ENCODE measurements at regions not wholly inside any gene's neighbourhood (a gene's known extent, or its start where the extent isn't known, plus 50 kb on each side); places are given as distances from the start of the nearest gene placed in this dataset.

DNA sequence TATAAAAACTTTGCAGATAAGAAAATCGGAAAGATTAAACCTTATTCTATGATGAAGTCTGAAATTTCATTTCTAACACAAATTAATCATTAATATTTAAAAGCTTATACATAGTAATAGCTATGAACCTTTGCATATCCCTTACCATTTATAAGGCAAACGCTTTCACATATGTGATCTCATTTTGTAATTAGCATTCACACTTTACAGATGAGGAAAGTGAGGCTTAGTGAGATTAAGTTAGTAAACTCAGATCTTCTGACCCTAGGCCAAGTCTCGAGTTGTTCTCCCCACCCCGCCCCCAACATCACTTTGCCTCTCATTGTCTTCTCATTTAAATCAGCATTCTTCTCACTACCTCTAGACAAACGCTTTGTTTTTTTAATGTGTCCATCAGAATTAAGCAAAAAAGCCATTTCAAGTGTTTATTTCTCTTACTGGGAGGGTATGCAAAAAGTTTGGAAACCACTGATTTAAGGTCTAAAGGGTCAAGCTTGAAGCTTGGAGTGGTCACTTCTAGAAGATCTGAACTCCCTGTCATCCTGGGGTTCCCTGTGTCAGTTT is 172.9 kb upstream of the BCL6 start:
- Histone ChIP-seq H4K5ac (ENCODE audit: insufficient read length, low read depth, low read length) (no peak overlapping the region), H4K20me1 (ENCODE audit: control insufficient read depth, insufficient read depth, insufficient read length) (no peaks in the 10 kb centered on the region), H3K4me1 (ENCODE audit: insufficient read depth, low read length) (peaks cover 21% of the 10 kb centered on the region; the same call in 1 of the 2 replicates), H3K56ac (ENCODE audit: insufficient read length, low read depth, low read length) (no peak overlapping the region), H3K9me3 (ENCODE audit: control insufficient read depth, low read depth, low read length) (no peaks in the 10 kb centered on the region), H2BK15ac (ENCODE audit: low read depth, low read length) (no peak overlapping the region), H2BK12ac (ENCODE audit: insufficient read length, low read depth, low read length) (no peak overlapping the region), H2AK5ac (ENCODE audit: insufficient read length, low read length) (no peak overlapping the region), H4K8ac (replicated peaks; ENCODE audit: insufficient read length, low read depth, low read length) (no peak overlapping the region), H3K4ac (ENCODE audit: low read depth, low read length) (no peak overlapping the region), H3K27ac (ENCODE audit: insufficient read length, low read depth, low read length) (no peak overlapping the region), H3K9ac (ENCODE audit: extremely low read depth, insufficient read length, low read length) (no peak overlapping the region), H3K23me2 (ENCODE audit: insufficient read length, low read depth, low read length, poor library complexity, severe bottlenecking) (no peaks in the 10 kb centered on the region), H3K4me2 (ENCODE audit: insufficient read depth, insufficient read length, low read length) (peak overlapping the region; percentile 8), H2BK20ac (ENCODE audit: low read depth, low read length, poor library complexity, severe bottlenecking) (no peak overlapping the region), H3K23ac (ENCODE audit: insufficient read length, low read depth, low read length) (no peak overlapping the region), H3K27me3 (ENCODE audit: insufficient read depth, low read length) (no peaks in the 10 kb centered on the region), H2BK5ac (ENCODE audit: insufficient read length, low read length) (no peak overlapping the region), H2BK120ac (ENCODE audit: low read depth, low read length, poor library complexity, severe bottlenecking) (no peak overlapping the region), H3K18ac (ENCODE audit: insufficient read length, low read depth, low read length) (no peak overlapping the region), H3K79me2 (ENCODE audit: insufficient read depth, low read length) (no peaks in the 10 kb centered on the region), H4K91ac (ENCODE audit: insufficient read length, low read depth, low read length) (no peak overlapping the region), H3K79me1 (ENCODE audit: insufficient read depth, low read depth, low read length, poor library complexity, severe bottlenecking) (no peaks in the 10 kb centered on the region), H3K14ac (ENCODE audit: insufficient read depth, low read length) (no peak overlapping the region), H3T11ph (ENCODE audit: low read length) (no peak overlapping the region), H2AFZ (ENCODE audit: low read length) (no peak overlapping the region)
- Mint-ChIP-seq H3K9me3 (no peaks in the 10 kb centered on the region), H3K36me3 (ENCODE audit: insufficient read depth in 1 of 3, low read depth in 3 of 3) (no peaks in the 10 kb centered on the region), H3K27ac (peak overlapping the region in 2 of 3 experiments; percentile 13 to 65; a peak in 3 of 7 replicates), H3K4me1 (peaks cover 49 to 60% of the 10 kb centered on the region in 2 experiments), H3K27me3 (ENCODE audit: low read depth) (no peaks in the 10 kb centered on the region; the same call in 1 of the 2 replicates), H3K4me3 (peak overlapping the region in 1 of 2 experiments; percentile 8; a peak in 1 of 5 replicates)
- no CpG with 5 or more reads among the region's 5 CpGs for WGBS (ENCODE audit: extremely low coverage, insufficient read length, low lambda C conversion rate)
- TF ChIP-seq, protein P1, sequence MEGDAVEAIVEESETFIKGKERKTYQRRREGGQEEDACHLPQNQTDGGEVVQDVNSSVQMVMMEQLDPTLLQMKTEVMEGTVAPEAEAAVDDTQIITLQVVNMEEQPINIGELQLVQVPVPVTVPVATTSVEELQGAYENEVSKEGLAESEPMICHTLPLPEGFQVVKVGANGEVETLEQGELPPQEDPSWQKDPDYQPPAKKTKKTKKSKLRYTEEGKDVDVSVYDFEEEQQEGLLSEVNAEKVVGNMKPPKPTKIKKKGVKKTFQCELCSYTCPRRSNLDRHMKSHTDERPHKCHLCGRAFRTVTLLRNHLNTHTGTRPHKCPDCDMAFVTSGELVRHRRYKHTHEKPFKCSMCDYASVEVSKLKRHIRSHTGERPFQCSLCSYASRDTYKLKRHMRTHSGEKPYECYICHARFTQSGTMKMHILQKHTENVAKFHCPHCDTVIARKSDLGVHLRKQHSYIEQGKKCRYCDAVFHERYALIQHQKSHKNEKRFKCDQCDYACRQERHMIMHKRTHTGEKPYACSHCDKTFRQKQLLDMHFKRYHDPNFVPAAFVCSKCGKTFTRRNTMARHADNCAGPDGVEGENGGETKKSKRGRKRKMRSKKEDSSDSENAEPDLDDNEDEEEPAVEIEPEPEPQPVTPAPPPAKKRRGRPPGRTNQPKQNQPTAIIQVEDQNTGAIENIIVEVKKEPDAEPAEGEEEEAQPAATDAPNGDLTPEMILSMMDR (conservative IDR thresholded peaks at IDR 0.05): no peak
- DNase-seq: no peak

Data from H9 (cell line).